Nucleus accumbens (tissue), 56 donors: ENCODE measurements at regions not wholly inside any gene's neighbourhood (a gene's known extent, or its start where the extent isn't known, plus 50 kb on each side); places are given as distances from the start of the nearest gene placed in this dataset.
A peak's percentile ranks its signal among the peaks of the same experiment; 100 is the strongest.

Experiments used
- DNase-seq, 56 donors: peaks; one replicate each; lab custom pipeline; 2025; lab: John Stamatoyannopoulos, UW

- no peak for DNase-seq
Observed at GRCh38 chr2:33786881-33787280, 187.8 kb upstream of the FAM98A start.

GRCh38 chr2:33785201-33786106 is 186.4 kb upstream of the FAM98A start:
- no peak for DNase-seq

- no peak for DNase-seq
Observed at GRCh38 chr2:33784488-33784887, 185.4 kb upstream of the FAM98A start.

- peak in 8 of 56 donors; percentile 0 to 7 (median 4) for DNase-seq
Observed at GRCh38 chr2:33782395-33783230, 183.5 kb upstream of the FAM98A start.

GRCh38 chr2:33777786-33778185 is 178.7 kb upstream of the FAM98A start:
- no peak for DNase-seq

- no peak for DNase-seq
Observed at GRCh38 chr2:33775306-33775705, 176.2 kb upstream of the FAM98A start.

DNA sequence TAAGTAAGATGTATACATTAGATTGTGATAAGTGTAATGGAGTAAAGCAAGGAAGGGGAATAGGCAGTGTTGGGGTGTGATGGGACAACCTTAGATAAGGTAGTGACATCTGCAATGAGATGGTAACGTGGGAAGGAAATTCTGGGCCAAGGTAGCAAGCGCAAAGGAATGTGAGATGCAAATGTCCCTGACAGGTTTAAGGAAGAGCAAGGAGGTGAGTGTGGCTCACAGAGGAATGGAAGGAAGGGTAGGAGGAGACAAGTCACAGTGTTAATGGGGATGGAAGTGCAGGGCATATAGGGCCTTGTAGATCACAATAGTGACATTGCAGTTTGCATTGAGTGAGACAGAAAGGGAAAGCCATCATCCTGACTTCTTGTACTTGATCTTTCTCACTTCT is 170.9 kb upstream of the FAM98A start:
- no peak for DNase-seq

- no peak for DNase-seq
Observed at GRCh38 chr2:33766175-33766574, 167.1 kb upstream of the FAM98A start.

GRCh38 chr2:33765122-33765521 is 166.0 kb upstream of the FAM98A start:
- peak in 7 of 56 donors; percentile 1 to 41 (median 5) for DNase-seq

DNA sequence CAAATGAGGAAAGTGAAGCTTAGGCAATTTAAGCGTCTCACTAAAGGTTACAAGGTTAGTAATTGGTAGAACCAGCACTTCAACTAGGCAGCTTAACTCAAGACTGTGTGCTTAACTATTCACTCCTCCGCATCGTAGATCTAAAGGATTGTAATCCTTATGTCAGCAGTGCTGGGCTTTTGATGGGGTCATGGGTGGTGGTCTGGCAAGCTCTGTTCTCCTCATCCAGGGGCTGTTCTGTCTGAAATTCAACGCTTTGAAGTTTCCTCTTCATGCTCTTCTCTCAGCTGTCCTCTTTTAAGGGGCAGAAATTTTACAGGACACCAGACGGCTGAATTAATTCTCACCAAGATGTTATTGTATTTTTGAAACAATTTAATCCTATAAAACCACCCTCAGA is 165.5 kb upstream of the FAM98A start:
- no peak for DNase-seq

DNA sequence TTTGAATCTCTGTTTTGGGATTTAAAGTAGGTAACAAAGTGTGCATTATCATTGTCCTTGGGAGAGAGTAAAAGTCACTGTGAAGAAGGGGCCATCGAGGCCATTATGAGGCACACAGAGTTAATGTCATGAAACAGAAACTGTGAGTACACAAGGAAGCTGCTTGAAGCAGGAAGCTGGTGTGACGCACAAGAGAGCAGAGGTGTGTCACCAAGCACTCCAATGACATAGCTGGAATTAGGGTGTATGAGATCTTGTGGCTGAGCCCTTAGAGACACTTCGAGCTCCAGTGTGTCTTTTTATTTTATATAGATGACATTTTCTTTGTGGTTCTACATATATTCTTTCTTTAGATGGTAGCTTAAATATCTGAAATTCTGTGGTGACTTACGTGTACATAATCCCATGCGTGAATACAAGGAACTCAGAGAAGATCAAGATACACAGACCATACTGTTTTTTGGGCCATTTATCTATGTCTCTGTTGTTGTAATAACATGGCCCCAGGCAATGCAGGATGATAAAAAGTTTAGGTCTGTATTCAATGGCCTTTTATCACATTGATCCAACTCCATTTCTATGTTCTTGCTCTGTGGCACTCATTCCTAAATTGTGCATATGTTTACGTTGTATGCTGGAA is 164.7 kb upstream of the FAM98A start:
- DNase-seq, result no peak

- peak in 4 of 56 donors; percentile 6 to 19 (median 13) for DNase-seq
Observed at GRCh38 chr2:33762636-33763035, 163.5 kb upstream of the FAM98A start.

DNA sequence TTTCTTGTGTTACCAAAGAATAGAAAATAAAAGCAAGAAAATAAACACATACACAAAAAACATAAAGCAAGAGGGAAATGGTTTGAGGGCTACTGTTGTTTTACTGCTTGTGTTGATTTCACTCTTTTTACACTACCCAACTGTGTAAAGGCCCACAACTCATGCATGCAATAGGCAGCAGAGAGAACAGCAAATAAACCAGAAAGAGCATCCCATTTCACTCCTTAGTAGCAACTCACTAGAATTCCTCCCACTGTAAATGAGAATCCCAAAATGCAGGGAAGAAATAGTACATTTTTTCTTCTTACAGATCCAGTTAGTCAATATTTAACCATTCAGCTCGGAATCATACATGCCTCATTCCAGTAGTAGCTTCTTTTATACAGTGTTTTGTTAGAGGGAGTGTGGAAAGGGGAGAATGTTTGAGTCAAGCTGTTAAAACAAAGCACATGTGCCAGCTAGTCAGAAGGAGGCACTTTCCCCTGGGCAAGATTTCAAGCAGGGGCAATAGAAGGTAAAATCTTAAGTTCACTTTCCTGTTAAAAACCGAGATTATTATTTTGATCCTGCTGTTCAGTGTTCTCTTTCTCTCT is 147.2 kb upstream of the FAM98A start:
- no peak for DNase-seq

DNA sequence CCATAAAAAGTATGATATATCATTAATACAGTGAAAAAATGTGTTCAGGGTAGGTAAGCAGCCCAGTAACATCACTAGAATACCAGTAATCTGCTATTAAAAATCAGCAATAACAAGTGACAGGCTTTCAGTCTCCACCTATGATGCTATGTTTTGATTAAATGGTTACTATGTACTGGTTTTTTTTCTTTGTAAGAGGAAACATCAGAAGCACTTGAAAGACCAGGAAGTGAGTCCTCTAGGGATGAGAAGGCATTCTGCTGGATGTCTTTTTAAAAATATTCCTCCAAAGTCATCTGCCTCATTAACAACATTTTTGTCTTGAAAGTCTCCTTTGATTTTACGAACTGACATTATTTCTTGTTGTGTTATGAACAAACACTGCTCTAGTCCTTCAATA is 136.0 kb upstream of the FAM98A start:
- DNase-seq, result no peak

DNA sequence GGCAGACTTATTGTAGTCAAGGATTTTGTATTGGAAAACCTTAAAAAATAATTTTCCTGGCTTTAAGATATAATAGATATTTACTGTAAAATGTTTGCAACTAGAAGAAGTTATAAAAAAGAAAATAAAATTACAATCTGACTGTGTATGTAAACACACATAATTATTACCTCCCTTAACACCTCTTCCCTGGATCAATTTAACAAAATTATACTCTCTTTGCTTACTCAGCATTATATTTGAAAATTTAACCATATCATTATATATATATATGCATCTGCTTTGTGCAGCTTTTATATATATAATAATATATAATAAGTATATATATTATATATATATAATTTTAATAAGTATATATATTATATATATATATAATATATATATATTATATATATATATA is 131.7 kb upstream of the FAM98A start:
- no peak for DNase-seq

- DNase-seq, result no peak
Observed at GRCh38 chr2:33730193-33730592, 131.1 kb upstream of the FAM98A start.

DNA sequence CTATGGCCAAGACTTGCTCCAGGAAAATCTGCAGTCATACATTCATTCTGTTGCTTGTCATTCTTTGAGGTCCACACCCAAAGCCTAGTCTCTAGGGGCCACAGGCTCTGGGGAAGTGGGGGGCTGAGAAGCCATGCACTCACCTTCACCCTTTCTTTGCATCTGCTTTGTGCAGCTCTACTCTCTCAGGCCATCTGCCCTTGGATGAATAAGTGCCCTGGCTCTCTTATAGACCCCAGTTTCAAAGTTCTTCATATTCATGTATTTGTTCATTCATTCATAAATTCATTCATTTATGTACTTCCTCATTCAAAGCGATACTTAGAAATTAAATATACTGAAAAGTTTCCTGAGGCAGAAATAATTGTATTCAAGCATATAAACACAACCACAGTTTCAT is 130.3 kb upstream of the FAM98A start:
- no peak for DNase-seq

GRCh38 chr2:33728106-33728505 is 129.0 kb upstream of the FAM98A start:
- no peak for DNase-seq

DNA sequence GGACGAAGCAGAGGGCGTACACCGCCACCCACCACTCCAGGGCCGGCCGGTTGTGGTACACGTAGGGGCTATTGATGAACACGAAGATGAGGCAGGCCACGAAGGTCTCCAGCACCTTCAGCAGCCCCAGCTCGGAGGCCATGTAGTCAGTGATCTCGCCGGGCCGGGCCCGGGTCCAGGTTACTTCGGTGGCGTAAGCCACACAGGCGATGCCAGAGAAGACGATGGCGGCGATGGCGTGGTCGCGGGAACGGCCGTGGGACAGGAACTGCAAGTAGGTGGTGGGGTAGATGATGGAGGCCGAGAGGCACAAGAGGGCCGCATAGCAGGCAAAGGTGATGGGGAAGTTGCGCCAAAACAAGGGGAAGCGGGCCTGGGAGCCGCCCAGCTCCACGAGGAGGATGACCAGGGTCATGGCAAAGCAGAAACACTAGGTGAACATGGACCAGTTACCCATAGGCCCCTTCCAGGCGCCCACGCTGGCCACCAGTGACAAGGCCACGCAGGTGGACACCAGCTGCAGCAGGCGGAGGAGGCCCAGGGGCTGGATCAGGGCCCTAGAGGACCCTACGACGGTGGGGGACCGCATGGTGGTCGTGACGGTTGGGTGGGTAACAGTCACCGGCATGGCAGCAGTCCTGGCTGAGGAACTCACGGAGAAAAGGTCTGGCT is 128.4 kb upstream of the FAM98A start:
- no peak for DNase-seq

GRCh38 chr2:33726415-33726814 is 127.3 kb upstream of the FAM98A start:
- DNase-seq, result no peak
